ENCODE measurements at regions not wholly inside any gene's neighbourhood (a gene's known extent, or its start where the extent isn't known, plus 50 kb on each side); places are given as distances from the start of the nearest gene placed in this dataset.

- TF ChIP-seq ZBTB10 (tag by site-specific recombination; IDR thresholded peaks at IDR 0.05) = no peak
- TF ChIP-seq, protein P1, sequence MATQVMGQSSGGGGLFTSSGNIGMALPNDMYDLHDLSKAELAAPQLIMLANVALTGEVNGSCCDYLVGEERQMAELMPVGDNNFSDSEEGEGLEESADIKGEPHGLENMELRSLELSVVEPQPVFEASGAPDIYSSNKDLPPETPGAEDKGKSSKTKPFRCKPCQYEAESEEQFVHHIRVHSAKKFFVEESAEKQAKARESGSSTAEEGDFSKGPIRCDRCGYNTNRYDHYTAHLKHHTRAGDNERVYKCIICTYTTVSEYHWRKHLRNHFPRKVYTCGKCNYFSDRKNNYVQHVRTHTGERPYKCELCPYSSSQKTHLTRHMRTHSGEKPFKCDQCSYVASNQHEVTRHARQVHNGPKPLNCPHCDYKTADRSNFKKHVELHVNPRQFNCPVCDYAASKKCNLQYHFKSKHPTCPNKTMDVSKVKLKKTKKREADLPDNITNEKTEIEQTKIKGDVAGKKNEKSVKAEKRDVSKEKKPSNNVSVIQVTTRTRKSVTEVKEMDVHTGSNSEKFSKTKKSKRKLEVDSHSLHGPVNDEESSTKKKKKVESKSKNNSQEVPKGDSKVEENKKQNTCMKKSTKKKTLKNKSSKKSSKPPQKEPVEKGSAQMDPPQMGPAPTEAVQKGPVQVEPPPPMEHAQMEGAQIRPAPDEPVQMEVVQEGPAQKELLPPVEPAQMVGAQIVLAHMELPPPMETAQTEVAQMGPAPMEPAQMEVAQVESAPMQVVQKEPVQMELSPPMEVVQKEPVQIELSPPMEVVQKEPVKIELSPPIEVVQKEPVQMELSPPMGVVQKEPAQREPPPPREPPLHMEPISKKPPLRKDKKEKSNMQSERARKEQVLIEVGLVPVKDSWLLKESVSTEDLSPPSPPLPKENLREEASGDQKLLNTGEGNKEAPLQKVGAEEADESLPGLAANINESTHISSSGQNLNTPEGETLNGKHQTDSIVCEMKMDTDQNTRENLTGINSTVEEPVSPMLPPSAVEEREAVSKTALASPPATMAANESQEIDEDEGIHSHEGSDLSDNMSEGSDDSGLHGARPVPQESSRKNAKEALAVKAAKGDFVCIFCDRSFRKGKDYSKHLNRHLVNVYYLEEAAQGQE (tag by site-specific recombination; IDR thresholded peaks at IDR 0.05) = no peak
Observed at GRCh38 chr19:28522545-28522922, 690.4 kb downstream of the UQCRFS1 start.
